ENCODE measurements at regions not wholly inside any gene's neighbourhood (a gene's known extent, or its start where the extent isn't known, plus 50 kb on each side); places are given as distances from the start of the nearest gene placed in this dataset.

DNA sequence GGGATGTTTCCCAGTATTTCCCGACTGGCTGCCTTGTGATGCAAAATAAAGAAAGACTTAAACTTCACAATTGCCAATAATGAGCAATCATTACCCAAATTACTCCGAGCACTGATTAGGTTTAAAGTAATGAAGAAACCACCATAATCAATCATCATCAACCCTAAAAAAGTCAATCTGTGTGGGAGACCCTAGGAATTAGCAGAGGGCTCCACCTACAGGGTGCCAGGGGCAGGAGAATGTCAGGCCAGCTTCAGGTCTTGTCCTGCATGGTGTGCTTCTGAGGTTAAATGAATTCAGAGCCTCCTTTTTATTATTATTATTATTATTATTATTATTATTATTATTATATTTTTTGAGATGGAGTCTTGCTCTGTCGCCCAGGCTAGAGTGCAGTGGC lies 478.0 kb upstream of the ARRDC4 start:
- Histone ChIP-seq H3K9me3 (ENCODE audit: control insufficient read depth, insufficient read depth, low read length) (no peaks in the 10 kb centered on the region), H3K27me3 (ENCODE audit: control insufficient read depth, low read length) (no peaks in the 10 kb centered on the region), H3K79me2 (ENCODE audit: control insufficient read depth, low read length) (no peaks in the 10 kb centered on the region), H3K4me3 (ENCODE audit: low read length) (no peak overlapping the region), H3K9me2 (replicated peaks; ENCODE audit: control insufficient read depth, low read length) (no peaks in the 10 kb centered on the region), H3K4me1 (ENCODE audit: control insufficient read depth, low read length) (no peaks in the 10 kb centered on the region), H3K27ac (ENCODE audit: low read depth, low read length) (no peak overlapping the region), H4K20me1 (ENCODE audit: control insufficient read depth, insufficient read depth, low read depth, low read length) (no peaks in the 10 kb centered on the region), H3K4me2 (ENCODE audit: low read length) (no peak overlapping the region), H3K36me3 (ENCODE audit: control insufficient read depth, low read length) (no peaks in the 10 kb centered on the region), H3F3A (ENCODE audit: control insufficient read depth, insufficient read depth) (no peaks in the 10 kb centered on the region)
- TF ChIP-seq, protein P1, sequence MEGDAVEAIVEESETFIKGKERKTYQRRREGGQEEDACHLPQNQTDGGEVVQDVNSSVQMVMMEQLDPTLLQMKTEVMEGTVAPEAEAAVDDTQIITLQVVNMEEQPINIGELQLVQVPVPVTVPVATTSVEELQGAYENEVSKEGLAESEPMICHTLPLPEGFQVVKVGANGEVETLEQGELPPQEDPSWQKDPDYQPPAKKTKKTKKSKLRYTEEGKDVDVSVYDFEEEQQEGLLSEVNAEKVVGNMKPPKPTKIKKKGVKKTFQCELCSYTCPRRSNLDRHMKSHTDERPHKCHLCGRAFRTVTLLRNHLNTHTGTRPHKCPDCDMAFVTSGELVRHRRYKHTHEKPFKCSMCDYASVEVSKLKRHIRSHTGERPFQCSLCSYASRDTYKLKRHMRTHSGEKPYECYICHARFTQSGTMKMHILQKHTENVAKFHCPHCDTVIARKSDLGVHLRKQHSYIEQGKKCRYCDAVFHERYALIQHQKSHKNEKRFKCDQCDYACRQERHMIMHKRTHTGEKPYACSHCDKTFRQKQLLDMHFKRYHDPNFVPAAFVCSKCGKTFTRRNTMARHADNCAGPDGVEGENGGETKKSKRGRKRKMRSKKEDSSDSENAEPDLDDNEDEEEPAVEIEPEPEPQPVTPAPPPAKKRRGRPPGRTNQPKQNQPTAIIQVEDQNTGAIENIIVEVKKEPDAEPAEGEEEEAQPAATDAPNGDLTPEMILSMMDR (IDR thresholded peaks at IDR 0.05; ENCODE audit: low read depth, low read length, poor library complexity, severe bottlenecking) = no peak
- no peak for TF ChIP-seq EZH2phosphoT487 (IDR thresholded peaks at IDR 0.05; ENCODE audit: borderline replicate concordance, low read length)

DNA sequence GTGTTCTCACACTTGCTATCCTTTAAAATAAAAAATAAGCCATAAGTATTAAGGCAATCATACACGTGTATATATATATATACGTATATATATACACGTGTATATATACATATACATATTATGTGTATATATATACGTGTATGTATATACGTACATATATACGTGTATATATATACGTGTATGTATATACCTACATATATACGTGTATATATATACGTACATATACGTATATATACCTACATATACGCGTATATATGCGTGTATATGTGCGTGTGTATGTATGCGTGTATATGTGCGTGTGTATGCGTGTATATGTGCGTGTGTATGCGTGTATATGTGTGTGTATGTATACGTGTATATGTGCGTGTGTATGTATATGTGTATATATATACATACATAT lies 477.3 kb upstream of the ARRDC4 start:
- Histone ChIP-seq H3K4me2 (ENCODE audit: low read length) (no peak overlapping the region), H3K27me3 (ENCODE audit: control insufficient read depth, low read length) (no peaks in the 10 kb centered on the region), H3K4me3 (ENCODE audit: low read length) (no peak overlapping the region), H3K9me2 (replicated peaks; ENCODE audit: control insufficient read depth, low read length) (no peaks in the 10 kb centered on the region), H3K9me3 (ENCODE audit: control insufficient read depth, insufficient read depth, low read length) (no peaks in the 10 kb centered on the region), H3K27ac (ENCODE audit: low read depth, low read length) (no peak overlapping the region), H4K20me1 (ENCODE audit: control insufficient read depth, insufficient read depth, low read depth, low read length) (no peaks in the 10 kb centered on the region), H3K36me3 (ENCODE audit: control insufficient read depth, low read length) (no peaks in the 10 kb centered on the region), H3F3A (ENCODE audit: control insufficient read depth, insufficient read depth) (no peaks in the 10 kb centered on the region), H3K4me1 (ENCODE audit: control insufficient read depth, low read length) (no peaks in the 10 kb centered on the region), H3K79me2 (ENCODE audit: control insufficient read depth, low read length) (no peaks in the 10 kb centered on the region)
- TF ChIP-seq EZH2phosphoT487 (IDR thresholded peaks at IDR 0.05; ENCODE audit: borderline replicate concordance, low read length) = no peak
- TF ChIP-seq, protein P1 (IDR thresholded peaks at IDR 0.05; ENCODE audit: low read depth, low read length, poor library complexity, severe bottlenecking) = no peak

DNA sequence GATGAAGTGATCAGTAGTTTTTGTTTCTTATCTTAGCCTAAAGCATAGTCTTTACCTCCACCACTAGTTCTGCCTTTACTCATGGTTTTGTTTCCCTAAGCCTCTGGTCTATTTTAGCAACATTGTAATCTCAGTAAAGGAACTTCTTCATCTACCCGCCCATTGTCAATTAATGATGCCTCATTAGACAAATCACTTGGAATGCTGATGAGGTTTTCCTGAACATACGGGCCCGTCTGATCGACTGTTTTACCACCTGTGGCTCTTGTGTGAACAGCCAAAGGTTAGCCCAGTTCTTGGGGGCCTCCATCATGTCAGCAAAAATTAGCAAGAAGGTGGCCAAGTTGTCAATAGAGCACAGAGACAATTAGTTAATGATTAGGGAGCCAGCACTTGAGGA lies 470.1 kb upstream of the ARRDC4 start:
- H3K79me2 ChIP-seq (ENCODE audit: control insufficient read depth, low read length) = no peaks in the 10 kb centered on the region
- H3K4me2 ChIP-seq (ENCODE audit: low read length) = no peak overlapping the region
- H3K4me1 ChIP-seq (ENCODE audit: control insufficient read depth, low read length) = no peaks in the 10 kb centered on the region
- no peak overlapping the region for H3K4me3 ChIP-seq (ENCODE audit: low read length)
- H3K36me3 ChIP-seq (ENCODE audit: control insufficient read depth, low read length) = no peaks in the 10 kb centered on the region
- no peaks in the 10 kb centered on the region for H3K9me2 ChIP-seq (replicated peaks; ENCODE audit: control insufficient read depth, low read length)
- H3K27ac ChIP-seq (ENCODE audit: low read depth, low read length) = no peak overlapping the region
- no peaks in the 10 kb centered on the region for H3K9me3 ChIP-seq (ENCODE audit: control insufficient read depth, insufficient read depth, low read length)
- TF ChIP-seq, protein P1 (IDR thresholded peaks at IDR 0.05; ENCODE audit: low read depth, low read length, poor library complexity, severe bottlenecking) = no peak
- no peak for TF ChIP-seq EZH2phosphoT487 (IDR thresholded peaks at IDR 0.05; ENCODE audit: borderline replicate concordance, low read length)
- no peaks in the 10 kb centered on the region for H3F3A ChIP-seq (ENCODE audit: control insufficient read depth, insufficient read depth)
- H4K20me1 ChIP-seq (ENCODE audit: control insufficient read depth, insufficient read depth, low read depth, low read length) = no peaks in the 10 kb centered on the region
- no peaks in the 10 kb centered on the region for H3K27me3 ChIP-seq (ENCODE audit: control insufficient read depth, low read length)

DNA sequence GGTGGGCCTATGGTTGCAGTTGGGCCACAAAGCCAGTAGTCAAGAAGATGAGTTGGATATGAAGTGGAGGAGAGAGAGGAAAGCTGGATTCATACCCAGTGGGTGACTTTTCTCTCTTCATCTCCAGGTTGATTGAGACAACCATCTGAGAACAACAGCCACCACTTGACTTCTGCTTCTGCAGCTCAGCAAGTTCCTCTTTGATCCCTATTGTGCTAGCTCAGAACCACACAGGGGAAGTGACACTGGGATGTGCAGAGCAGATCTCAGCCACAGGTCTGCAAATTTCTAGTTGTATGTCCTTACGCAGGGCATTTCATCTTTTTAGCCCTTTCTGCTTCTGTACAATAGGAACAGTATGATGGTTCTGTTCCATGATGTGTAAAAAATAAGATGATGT lies 459.2 kb upstream of the ARRDC4 start:
- Histone ChIP-seq H3K9me2 (replicated peaks; ENCODE audit: control insufficient read depth, low read length) (no peaks in the 10 kb centered on the region), H3K4me2 (ENCODE audit: low read length) (no peak overlapping the region), H3K9me3 (ENCODE audit: control insufficient read depth, insufficient read depth, low read length) (no peaks in the 10 kb centered on the region), H4K20me1 (ENCODE audit: control insufficient read depth, insufficient read depth, low read depth, low read length) (no peaks in the 10 kb centered on the region), H3K27me3 (ENCODE audit: control insufficient read depth, low read length) (no peaks in the 10 kb centered on the region), H3K27ac (ENCODE audit: low read depth, low read length) (no peak overlapping the region), H3K4me1 (ENCODE audit: control insufficient read depth, low read length) (no peaks in the 10 kb centered on the region), H3K36me3 (ENCODE audit: control insufficient read depth, low read length) (no peaks in the 10 kb centered on the region), H3K4me3 (ENCODE audit: low read length) (no peak overlapping the region), H3F3A (ENCODE audit: control insufficient read depth, insufficient read depth) (no peaks in the 10 kb centered on the region), H3K79me2 (ENCODE audit: control insufficient read depth, low read length) (no peaks in the 10 kb centered on the region)
- TF ChIP-seq, protein P1 (IDR thresholded peaks at IDR 0.05; ENCODE audit: low read depth, low read length, poor library complexity, severe bottlenecking) = no peak
- no peak for TF ChIP-seq EZH2phosphoT487 (IDR thresholded peaks at IDR 0.05; ENCODE audit: borderline replicate concordance, low read length)
